ENCODE measurements at regions not wholly inside any gene's neighbourhood (a gene's known extent, or its start where the extent isn't known, plus 50 kb on each side); places are given as distances from the start of the nearest gene placed in this dataset.

- Mint-ChIP-seq H3K9me3 (no peaks in the 10 kb centered on the region), H3K4me1 (no peaks in the 10 kb centered on the region), H3K27me3 (peaks cover 1% of the 10 kb centered on the region), H3K36me3 (no peaks in the 10 kb centered on the region), H3K4me3 (no peak overlapping the region), H3K27ac (no peak overlapping the region)
These were observed 476.3 kb downstream of the TRIB2 start for GRCh38 chr2:13193075-13193474.

GRCh38 chr2:13193900-13194299 lies 477.2 kb downstream of the TRIB2 start:
- Mint-ChIP-seq H3K27ac (no peak overlapping the region), H3K4me1 (no peaks in the 10 kb centered on the region), H3K36me3 (no peaks in the 10 kb centered on the region), H3K27me3 (peaks cover 1% of the 10 kb centered on the region), H3K9me3 (no peaks in the 10 kb centered on the region), H3K4me3 (no peak overlapping the region)

- Mint-ChIP-seq H3K27me3 (peaks cover 1% of the 10 kb centered on the region), H3K4me1 (no peaks in the 10 kb centered on the region), H3K27ac (no peak overlapping the region), H3K36me3 (no peaks in the 10 kb centered on the region), H3K9me3 (no peaks in the 10 kb centered on the region), H3K4me3 (no peak overlapping the region)
These were observed 478.5 kb downstream of the TRIB2 start for GRCh38 chr2:13195270-13195669.

- H3K27me3 Mint-ChIP-seq: peaks cover 1% of the 10 kb centered on the region
- H3K4me3 Mint-ChIP-seq: no peak overlapping the region
- no peak overlapping the region for H3K27ac Mint-ChIP-seq
- no peaks in the 10 kb centered on the region for H3K36me3 Mint-ChIP-seq
- H3K9me3 Mint-ChIP-seq: no peaks in the 10 kb centered on the region
- H3K4me1 Mint-ChIP-seq: no peaks in the 10 kb centered on the region
These were observed 480.5 kb downstream of the TRIB2 start for GRCh38 chr2:13197248-13197647.

GRCh38 chr2:13201924-13202323 lies 485.2 kb downstream of the TRIB2 start:
- peaks cover 2% of the 10 kb centered on the region for H3K36me3 Mint-ChIP-seq
- peaks cover 0 to 2% (median 0%) of the 10 kb centered on the region in 3 donors for H3K9me3 Mint-ChIP-seq
- no peaks in the 10 kb centered on the region for H3K4me1 Mint-ChIP-seq
- no peak overlapping the region for H3K4me3 Mint-ChIP-seq
- H3K27me3 Mint-ChIP-seq: no peaks in the 10 kb centered on the region
- H3K27ac Mint-ChIP-seq: no peak overlapping the region

GRCh38 chr2:13212115-13212514 lies 495.4 kb downstream of the TRIB2 start:
- no peaks in the 10 kb centered on the region for H3K36me3 Mint-ChIP-seq
- no peaks in the 10 kb centered on the region for H3K4me1 Mint-ChIP-seq
- no peak overlapping the region for H3K27ac Mint-ChIP-seq
- no peaks in the 10 kb centered on the region for H3K27me3 Mint-ChIP-seq
- no peak overlapping the region for H3K4me3 Mint-ChIP-seq
- peaks cover 3 to 26% (median 5%) of the 10 kb centered on the region in 3 donors for H3K9me3 Mint-ChIP-seq

GRCh38 chr2:13218205-13218604 lies 501.5 kb downstream of the TRIB2 start:
- no peak overlapping the region for H3K4me3 Mint-ChIP-seq
- no peaks in the 10 kb centered on the region for H3K4me1 Mint-ChIP-seq
- H3K36me3 Mint-ChIP-seq: no peaks in the 10 kb centered on the region
- H3K9me3 Mint-ChIP-seq: peaks cover 0 to 13% (median 3%) of the 10 kb centered on the region in 3 donors
- H3K27ac Mint-ChIP-seq: no peak overlapping the region
- no peaks in the 10 kb centered on the region for H3K27me3 Mint-ChIP-seq

GRCh38 chr2:13227578-13227977 lies 510.8 kb downstream of the TRIB2 start:
- no peaks in the 10 kb centered on the region for H3K4me1 Mint-ChIP-seq
- H3K27ac Mint-ChIP-seq: no peak overlapping the region
- H3K4me3 Mint-ChIP-seq: no peak overlapping the region
- H3K36me3 Mint-ChIP-seq: peaks cover 1% of the 10 kb centered on the region
- peaks cover 2% of the 10 kb centered on the region for H3K27me3 Mint-ChIP-seq
- no peaks in the 10 kb centered on the region for H3K9me3 Mint-ChIP-seq

- Mint-ChIP-seq H3K9me3 (no peaks in the 10 kb centered on the region), H3K4me3 (no peak overlapping the region), H3K27ac (no peak overlapping the region), H3K27me3 (peaks cover 2% of the 10 kb centered on the region), H3K4me1 (no peaks in the 10 kb centered on the region), H3K36me3 (peaks cover 1% of the 10 kb centered on the region)
These were observed 513.5 kb downstream of the TRIB2 start for GRCh38 chr2:13230221-13230620.

- Mint-ChIP-seq H3K36me3 (no peaks in the 10 kb centered on the region), H3K9me3 (peaks cover 1 to 5% (median 4%) of the 10 kb centered on the region in 3 donors), H3K27me3 (peaks cover 3% of the 10 kb centered on the region), H3K27ac (no peak overlapping the region), H3K4me1 (peaks cover 0 to 1% (median 0%) of the 10 kb centered on the region in 3 donors), H3K4me3 (no peak overlapping the region)
These were observed 523.3 kb downstream of the TRIB2 start for GRCh38 chr2:13240061-13240460.

- Mint-ChIP-seq H3K27ac (no peak overlapping the region), H3K9me3 (peaks cover 0 to 5% (median 4%) of the 10 kb centered on the region in 3 donors), H3K36me3 (no peaks in the 10 kb centered on the region), H3K4me1 (peaks cover 0 to 1% (median 0%) of the 10 kb centered on the region in 3 donors), H3K4me3 (peak overlapping the region in 3 of 4 donors; percentile 15 to 47 (median 28)), H3K27me3 (peaks cover 3% of the 10 kb centered on the region)
These were observed 524.2 kb downstream of the TRIB2 start for GRCh38 chr2:13240789-13241487.

GRCh38 chr2:13252615-13253014 lies 535.9 kb downstream of the TRIB2 start:
- H3K4me1 Mint-ChIP-seq: no peaks in the 10 kb centered on the region
- H3K27ac Mint-ChIP-seq: no peak overlapping the region
- no peaks in the 10 kb centered on the region for H3K36me3 Mint-ChIP-seq

GRCh38 chr2:13255485-13255884 lies 538.7 kb downstream of the TRIB2 start:
- Mint-ChIP-seq H3K9me3 (peaks cover 0 to 2% (median 0%) of the 10 kb centered on the region in 3 donors), H3K36me3 (no peaks in the 10 kb centered on the region), H3K4me1 (no peaks in the 10 kb centered on the region), H3K4me3 (no peak overlapping the region), H3K27ac (no peak overlapping the region), H3K27me3 (no peaks in the 10 kb centered on the region)

More at GRCh38 chr2:13252615-13253014, 535.9 kb downstream of the TRIB2 start:
- no peaks in the 10 kb centered on the region for H3K27me3 Mint-ChIP-seq
- no peak overlapping the region for H3K4me3 Mint-ChIP-seq
- H3K9me3 Mint-ChIP-seq: peaks cover 0 to 2% (median 0%) of the 10 kb centered on the region in 3 donors

- H3K4me3 Mint-ChIP-seq: no peak overlapping the region
- H3K9me3 Mint-ChIP-seq: peaks cover 0 to 4% (median 4%) of the 10 kb centered on the region in 3 donors
- no peaks in the 10 kb centered on the region for H3K27me3 Mint-ChIP-seq
- H3K27ac Mint-ChIP-seq: no peak overlapping the region
- peaks cover 0 to 1% (median 0%) of the 10 kb centered on the region in 3 donors for H3K4me1 Mint-ChIP-seq
- H3K36me3 Mint-ChIP-seq: no peaks in the 10 kb centered on the region
These were observed 543.7 kb downstream of the TRIB2 start for GRCh38 chr2:13260402-13260801.

- H3K4me1 Mint-ChIP-seq: peaks cover 0 to 1% (median 0%) of the 10 kb centered on the region in 3 donors
- no peak overlapping the region for H3K4me3 Mint-ChIP-seq
- H3K27me3 Mint-ChIP-seq: no peaks in the 10 kb centered on the region
- H3K36me3 Mint-ChIP-seq: no peaks in the 10 kb centered on the region
- no peak overlapping the region for H3K27ac Mint-ChIP-seq
- peaks cover 0 to 4% (median 0%) of the 10 kb centered on the region in 3 donors for H3K9me3 Mint-ChIP-seq
These were observed 549.4 kb downstream of the TRIB2 start for GRCh38 chr2:13266166-13266565.

- Mint-ChIP-seq H3K27ac (no peak overlapping the region), H3K36me3 (no peaks in the 10 kb centered on the region), H3K9me3 (peaks cover 0 to 9% (median 4%) of the 10 kb centered on the region in 3 donors), H3K4me3 (no peak overlapping the region), H3K4me1 (peaks cover 0 to 1% (median 0%) of the 10 kb centered on the region in 3 donors), H3K27me3 (no peaks in the 10 kb centered on the region)
These were observed 568.0 kb downstream of the TRIB2 start for GRCh38 chr2:13284688-13285087.

Measured in IgD-negative memory B cell (primary cell).